Activated CD4-positive, alpha-beta memory T cell treated with anti-CD3 and anti-CD28 coated beads, Interleukin-2, amount 10 ng/mL, durations not matched to agents 7 days and 5 days (primary cell): ENCODE measurements at regions not wholly inside any gene's neighbourhood (a gene's known extent, or its start where the extent isn't known, plus 50 kb on each side); places are given as distances from the start of the nearest gene placed in this dataset.

Experiments used
- CTCF ChIA-PET: fragments of 350-600 bp; sonication (Branson Sonifier 250); formaldehyde crosslinking; loops from one replicate; lab custom pipeline; 2021; ENCODE audit warnings: antibody characterized with exemption, inconsistent platforms; lab: Charles Lee
- POLR2A ChIA-PET: fragments of 350-600 bp; sonication (Branson Sonifier 250); formaldehyde crosslinking; loops from one replicate; lab custom pipeline; 2021; ENCODE audit warnings: antibody characterized with exemption; lab: Charles Lee
- DNase-seq: peaks from one replicate; pipeline ENCODE4 v3.0.0-alpha.2; 2020
- H3K27ac Mint-ChIP-seq: one replicate; pipeline ENCODE4 v1.8.0; 2021; ENCODE audit warnings: mild to moderate bottlenecking, mixed read lengths
- H3K27me3 Mint-ChIP-seq: one replicate; pipeline ENCODE4 v1.8.0; 2021; ENCODE audit warnings: mixed read lengths
- H3K36me3 Mint-ChIP-seq: one replicate; pipeline ENCODE4 v1.8.0; 2021; ENCODE audit warnings: low read depth, mixed read lengths
- H3K4me1 Mint-ChIP-seq: one replicate; pipeline ENCODE4 v1.8.0; 2021; ENCODE audit warnings: mixed read lengths
- H3K4me3 Mint-ChIP-seq: one replicate; pipeline ENCODE4 v1.8.0; 2021; ENCODE audit warnings: mild to moderate bottlenecking, mixed read lengths
- H3K9me3 Mint-ChIP-seq: one replicate; pipeline ENCODE4 v1.8.0; 2021; ENCODE audit warnings: mixed read lengths

DNA sequence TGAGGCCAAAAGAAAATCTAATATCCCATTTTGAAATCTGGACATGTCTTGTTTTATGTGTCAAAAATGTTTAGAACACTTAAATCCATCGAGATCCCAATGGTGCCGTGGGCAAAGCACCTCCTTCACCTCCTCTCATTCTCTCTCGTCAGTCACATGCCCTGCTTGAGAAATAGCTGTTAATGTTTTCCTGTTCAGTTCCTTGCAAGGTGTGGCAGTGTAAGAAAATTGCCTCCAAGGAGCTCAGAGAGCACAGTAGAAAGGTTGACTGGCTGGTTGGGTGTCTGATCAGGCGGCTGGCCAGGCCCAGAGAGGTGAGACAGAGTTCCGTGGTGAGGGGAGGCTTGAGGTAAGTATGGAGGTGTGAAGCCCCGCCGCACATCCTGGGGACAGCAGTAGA is 210.2 kb downstream of the TSN start:
- Mint-ChIP-seq H3K27ac (no peak overlapping the region), H3K27me3 (peaks cover 21% of the 10 kb centered on the region), H3K4me3 (no peak overlapping the region), H3K4me1 (no peaks in the 10 kb centered on the region), H3K36me3 (no peaks in the 10 kb centered on the region), H3K9me3 (no peaks in the 10 kb centered on the region)
- ChIA-PET CTCF (no interaction called here), POLR2A (no interaction called here)
- no peak for DNase-seq

GRCh38 chr2:121966663-121967062 is 211.2 kb downstream of the TSN start:
- Mint-ChIP-seq H3K27ac (no peak overlapping the region), H3K9me3 (no peaks in the 10 kb centered on the region), H3K27me3 (peaks cover 21% of the 10 kb centered on the region), H3K36me3 (no peaks in the 10 kb centered on the region), H3K4me1 (no peaks in the 10 kb centered on the region), H3K4me3 (no peak overlapping the region)
- DNase-seq = no peak
- ChIA-PET POLR2A (no interaction called here), CTCF (no interaction called here)

DNA sequence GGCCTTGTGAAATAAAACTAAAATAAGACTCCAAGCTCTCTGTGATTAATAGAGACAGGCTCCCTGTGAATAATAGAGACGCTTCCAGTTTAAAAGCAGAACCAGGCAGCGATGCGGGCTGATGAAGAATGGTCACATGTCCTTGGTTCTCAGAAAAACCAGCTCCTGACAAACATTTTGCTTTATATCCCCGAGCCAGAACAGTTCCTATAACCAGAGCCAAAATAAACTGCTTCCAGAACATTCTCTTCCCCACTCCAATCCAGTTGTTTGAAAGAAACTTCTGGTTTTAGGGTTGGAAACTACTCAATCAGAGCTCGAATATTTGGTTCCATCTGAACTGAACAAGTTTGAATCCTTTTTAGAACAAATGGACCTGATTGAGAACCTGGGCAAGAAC is 213.7 kb downstream of the TSN start:
- ChIA-PET POLR2A (no interaction called here), CTCF (interaction anchor here (1.5 kb wide), 1 partner anchor 9 kb away, joined by 3 read pairs; no protein-coding TSS in a partner anchor)
- no peak for DNase-seq
- H3K9me3 Mint-ChIP-seq = no peaks in the 10 kb centered on the region
- H3K36me3 Mint-ChIP-seq = no peaks in the 10 kb centered on the region
- H3K4me1 Mint-ChIP-seq = no peaks in the 10 kb centered on the region
- H3K27me3 Mint-ChIP-seq = peaks cover 26% of the 10 kb centered on the region
- H3K4me3 Mint-ChIP-seq = no peak overlapping the region
- H3K27ac Mint-ChIP-seq = no peak overlapping the region

DNA sequence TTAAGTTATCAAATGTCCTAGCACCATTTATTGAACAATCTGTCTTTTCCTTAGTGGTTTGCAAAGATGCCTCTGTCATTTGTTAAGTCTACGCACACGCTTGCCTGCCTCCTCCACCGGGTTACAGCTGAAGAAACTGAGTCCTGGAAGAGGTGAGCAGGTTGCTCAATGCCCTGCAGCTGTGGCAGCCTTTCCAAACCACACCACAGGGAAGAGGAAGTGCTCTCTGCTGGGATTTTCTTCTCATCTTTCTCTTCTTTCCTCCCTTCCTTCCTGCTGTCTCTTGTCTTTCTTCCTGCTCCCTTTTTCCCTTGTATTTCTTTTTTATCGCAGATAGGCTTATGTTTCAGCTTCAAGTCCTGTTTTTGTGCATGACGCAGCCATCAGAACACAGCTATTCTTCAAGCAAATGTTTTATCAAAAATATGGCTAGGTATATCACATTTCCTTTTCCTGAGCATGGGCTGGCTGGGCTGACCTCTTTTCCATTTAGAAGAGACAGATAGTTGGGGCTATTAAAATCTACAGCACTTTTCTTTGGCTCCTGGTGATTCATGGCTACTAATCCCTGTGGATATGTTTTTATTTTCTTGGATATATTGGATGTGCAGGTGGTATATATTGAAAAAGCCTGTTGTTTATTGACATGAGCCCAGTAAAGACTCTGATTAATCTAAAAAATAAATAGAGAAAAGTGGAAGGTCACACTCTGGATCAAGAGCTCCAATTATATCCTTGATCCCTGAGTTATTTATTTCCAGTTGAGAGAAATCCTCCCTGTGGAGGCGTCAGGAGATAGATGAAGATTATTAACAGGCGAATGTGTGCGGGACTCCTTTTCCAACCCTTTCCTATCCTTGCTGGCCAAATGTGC is 214.6 kb downstream of the TSN start:
- Mint-ChIP-seq H3K9me3 (no peaks in the 10 kb centered on the region), H3K27me3 (peaks cover 26% of the 10 kb centered on the region), H3K36me3 (no peaks in the 10 kb centered on the region), H3K27ac (no peak overlapping the region), H3K4me3 (no peak overlapping the region), H3K4me1 (no peaks in the 10 kb centered on the region)
- CTCF ChIA-PET = interaction anchor here (1.5 kb wide), 1 partner anchor 8 kb away, joined by 3 read pairs; no protein-coding TSS in a partner anchor
- POLR2A ChIA-PET = no interaction called here
- no peak for DNase-seq

DNA sequence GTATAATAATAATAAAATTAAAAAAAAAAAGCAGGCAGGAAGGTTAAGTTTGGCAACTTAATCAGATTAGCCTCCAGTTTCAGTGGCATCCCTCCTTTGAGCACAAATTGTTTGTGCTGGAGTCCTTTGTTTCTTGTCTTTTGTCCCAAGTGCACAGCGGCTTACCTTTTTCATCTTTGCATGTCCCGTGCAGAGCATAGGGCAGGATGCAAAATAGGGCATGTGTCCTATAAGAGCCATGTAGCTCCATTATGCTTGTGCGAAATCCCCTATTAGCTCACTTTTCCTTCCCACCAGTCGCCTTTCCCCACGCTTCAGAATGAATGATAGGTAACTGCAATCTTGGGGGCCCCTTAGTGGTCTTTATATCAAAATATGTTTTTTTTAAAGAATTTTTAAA is 216.8 kb downstream of the TSN start:
- Mint-ChIP-seq H3K27ac (no peak overlapping the region), H3K4me3 (no peak overlapping the region), H3K36me3 (no peaks in the 10 kb centered on the region), H3K27me3 (peaks cover 26% of the 10 kb centered on the region), H3K4me1 (no peaks in the 10 kb centered on the region), H3K9me3 (no peaks in the 10 kb centered on the region)
- no peak for DNase-seq
- ChIA-PET CTCF (no interaction called here), POLR2A (no interaction called here)

DNA sequence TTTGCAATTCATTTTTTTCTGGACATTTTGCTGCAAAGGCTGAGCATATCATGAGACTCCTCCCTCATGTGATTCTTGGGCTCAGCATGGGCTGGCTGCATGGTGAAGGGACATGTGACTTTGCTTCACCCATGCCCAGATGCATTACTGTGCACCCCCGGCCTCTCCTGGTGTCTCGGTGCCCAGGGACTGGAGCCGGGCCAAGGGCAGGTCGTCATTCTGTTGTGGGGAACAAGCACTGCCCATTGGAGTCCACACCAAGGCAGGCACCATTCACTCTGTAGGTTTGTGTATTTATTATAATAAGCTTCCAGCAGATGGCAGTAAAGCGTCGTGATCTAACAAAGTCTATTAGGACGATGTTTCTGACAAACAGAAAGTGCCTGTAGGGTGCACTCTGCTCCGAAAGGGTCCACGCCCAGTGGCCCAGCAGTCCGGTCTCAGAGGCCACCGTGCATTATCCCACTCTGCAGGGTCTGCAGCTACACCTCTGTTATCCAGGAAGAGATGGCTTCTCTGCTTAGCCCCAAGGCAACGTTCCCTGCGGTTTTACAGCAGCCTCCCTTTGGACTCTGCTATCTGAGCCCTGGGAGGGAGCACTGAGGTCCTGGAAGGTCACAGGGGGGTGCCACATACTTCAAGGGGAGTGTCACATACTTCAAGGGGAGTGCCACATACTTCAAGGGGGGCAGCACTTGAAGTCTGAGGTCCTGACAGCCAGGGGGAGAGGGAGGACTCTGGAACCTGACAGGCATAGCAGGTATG is 219.6 kb downstream of the TSN start:
- Mint-ChIP-seq H3K27me3 (peaks cover 9% of the 10 kb centered on the region), H3K36me3 (no peaks in the 10 kb centered on the region), H3K9me3 (no peaks in the 10 kb centered on the region), H3K27ac (no peak overlapping the region), H3K4me3 (peak overlapping the region; percentile 16), H3K4me1 (no peaks in the 10 kb centered on the region)
- peak; percentile 40 for DNase-seq
- CTCF ChIA-PET = interaction anchor here (0.8 to 1.2 kb wide), 4 partner anchors 12 to 477 kb away, joined by 3 to 4 read pairs (median 4); no protein-coding TSS in a partner anchor
- POLR2A ChIA-PET = no interaction called here

DNA sequence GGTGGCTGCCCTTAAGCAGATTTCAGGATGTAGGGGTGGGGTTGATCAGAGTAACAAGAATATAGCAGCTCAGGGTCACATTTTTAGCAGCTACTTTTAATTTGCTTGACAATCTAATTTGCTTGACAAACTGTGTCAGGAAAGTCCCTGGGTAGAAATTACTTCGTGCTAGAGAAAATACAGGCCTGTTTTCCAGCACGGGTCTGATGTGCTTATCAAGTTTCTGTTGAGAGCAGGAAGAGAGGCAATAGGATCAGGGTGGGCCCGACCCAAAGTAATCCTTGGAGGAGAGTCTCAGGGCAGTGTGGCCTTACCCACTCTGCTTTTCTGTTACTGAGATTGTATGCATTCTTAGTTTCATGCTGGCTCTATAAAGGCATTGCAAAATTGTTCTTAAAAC is 221.5 kb downstream of the TSN start:
- Mint-ChIP-seq H3K27me3 (peaks cover 5% of the 10 kb centered on the region), H3K4me1 (no peaks in the 10 kb centered on the region), H3K9me3 (no peaks in the 10 kb centered on the region)

GRCh38 chr2:121977326-121977725 is 221.9 kb downstream of the TSN start:
- H3K4me3 Mint-ChIP-seq = no peak overlapping the region

More for the DNA sequence above, 221.5 kb downstream of the TSN start:
- H3K4me3 Mint-ChIP-seq = no peak overlapping the region
- POLR2A ChIA-PET = no interaction called here
- no peaks in the 10 kb centered on the region for H3K36me3 Mint-ChIP-seq
- CTCF ChIA-PET = no interaction called here
- no peak overlapping the region for H3K27ac Mint-ChIP-seq
- DNase-seq = no peak

GRCh38 chr2:121992700-121993099 is 237.2 kb downstream of the TSN start:
- Mint-ChIP-seq H3K27me3 (peaks cover 14% of the 10 kb centered on the region), H3K36me3 (no peaks in the 10 kb centered on the region), H3K4me3 (no peak overlapping the region), H3K9me3 (no peaks in the 10 kb centered on the region), H3K4me1 (no peaks in the 10 kb centered on the region), H3K27ac (no peak overlapping the region)
- no peak for DNase-seq
- ChIA-PET CTCF (no interaction called here), POLR2A (no interaction called here)

More at GRCh38 chr2:121977326-121977725, 221.9 kb downstream of the TSN start:
- Mint-ChIP-seq H3K27me3 (peaks cover 5% of the 10 kb centered on the region), H3K36me3 (no peaks in the 10 kb centered on the region), H3K4me1 (no peaks in the 10 kb centered on the region), H3K27ac (no peak overlapping the region), H3K9me3 (no peaks in the 10 kb centered on the region)
- POLR2A ChIA-PET = no interaction called here
- no peak for DNase-seq
- CTCF ChIA-PET = interaction anchor here (1.3 kb wide), 1 partner anchor 8 kb away, joined by 3 read pairs; no protein-coding TSS in a partner anchor

DNA sequence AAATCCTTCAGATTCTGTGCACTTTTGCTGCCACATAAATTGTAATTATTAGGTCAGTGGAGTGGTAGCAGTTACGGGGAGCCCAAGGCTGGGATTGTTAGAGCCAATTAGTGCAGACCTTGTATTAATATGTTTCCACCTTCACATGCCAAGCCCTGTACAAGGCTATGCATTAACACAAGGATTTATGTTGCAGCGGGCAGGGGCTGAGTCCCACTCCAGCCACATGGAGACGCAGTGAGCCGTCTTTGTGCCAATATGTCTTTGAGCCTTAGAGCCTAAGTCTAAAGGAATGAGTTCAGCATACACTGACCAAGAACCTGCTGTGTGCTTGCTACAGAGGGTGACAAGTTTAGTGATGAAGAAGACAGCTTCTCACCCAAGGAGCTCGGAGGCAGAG is 238.2 kb downstream of the TSN start:
- Mint-ChIP-seq H3K27ac (no peak overlapping the region), H3K36me3 (no peaks in the 10 kb centered on the region), H3K4me3 (no peak overlapping the region), H3K9me3 (no peaks in the 10 kb centered on the region), H3K27me3 (peaks cover 12% of the 10 kb centered on the region), H3K4me1 (no peaks in the 10 kb centered on the region)
- ChIA-PET CTCF (no interaction called here), POLR2A (no interaction called here)
- DNase-seq = no peak

DNA sequence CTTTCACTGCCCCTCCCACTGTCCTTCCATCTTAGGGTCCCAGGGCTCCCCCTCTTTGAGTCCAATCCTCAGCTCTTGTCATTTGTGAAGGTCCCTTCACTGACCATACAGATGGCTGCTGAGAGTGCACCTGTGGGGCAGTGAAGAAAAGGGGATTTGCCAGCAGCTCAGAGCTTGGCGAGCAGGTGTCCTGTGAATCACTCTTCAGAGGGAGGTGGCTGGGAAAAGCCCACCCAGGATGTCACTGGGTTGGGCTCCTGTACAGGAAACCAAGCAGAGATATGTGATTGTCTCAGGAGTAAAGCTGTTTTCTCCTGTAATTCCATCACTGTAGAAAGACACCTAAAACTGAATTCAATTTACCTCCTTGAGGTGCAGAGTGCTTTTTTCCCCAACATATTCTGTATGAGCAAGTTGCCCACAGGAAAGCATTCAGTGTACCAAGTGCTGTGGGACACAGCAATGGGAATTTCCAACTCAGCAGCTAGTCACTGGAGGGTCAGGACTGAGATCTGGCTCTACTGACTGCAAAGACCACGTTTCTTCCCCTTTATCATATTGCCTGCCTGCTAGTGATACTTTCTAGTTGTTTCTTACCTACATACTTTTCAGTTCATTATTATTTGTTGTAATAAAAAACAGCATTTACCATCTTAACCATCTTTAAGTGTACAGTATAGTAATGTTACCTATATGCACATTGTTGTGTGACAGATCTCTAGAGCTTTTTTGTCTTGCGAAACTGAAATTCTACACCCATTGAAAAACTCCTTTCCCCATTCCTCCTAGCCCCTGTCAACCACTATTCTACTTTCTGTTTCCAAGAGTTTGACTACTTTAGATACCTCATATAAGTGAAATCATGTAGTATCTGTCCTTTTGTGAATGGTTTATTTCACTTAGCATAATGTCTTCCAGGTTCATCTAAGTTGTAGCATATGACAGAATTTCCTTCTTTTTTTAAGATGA is 239.1 kb downstream of the TSN start:
- Mint-ChIP-seq H3K9me3 (no peaks in the 10 kb centered on the region), H3K27me3 (peaks cover 9% of the 10 kb centered on the region), H3K4me3 (no peak overlapping the region), H3K36me3 (no peaks in the 10 kb centered on the region), H3K4me1 (no peaks in the 10 kb centered on the region), H3K27ac (no peak overlapping the region)
- CTCF ChIA-PET = no interaction called here
- POLR2A ChIA-PET = no interaction called here
- DNase-seq = no peak

DNA sequence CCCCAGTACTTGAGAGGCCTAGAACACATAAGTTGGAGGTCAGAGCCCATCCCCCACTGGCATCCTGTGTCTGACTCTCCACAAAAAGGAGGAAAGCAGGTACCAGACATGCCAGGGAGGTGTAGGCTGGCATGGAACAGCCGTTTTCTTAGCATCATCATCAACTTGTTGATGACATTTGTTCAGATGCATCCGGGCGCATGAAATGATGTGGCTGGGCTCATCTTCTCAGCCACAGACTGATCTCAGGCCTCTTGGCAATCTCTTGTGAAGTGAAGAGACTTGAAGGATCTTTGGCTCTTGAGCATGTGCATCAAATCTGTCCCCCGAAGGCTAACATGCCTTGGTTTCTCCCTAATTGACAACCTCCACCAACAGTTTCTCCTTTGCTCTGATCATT is 243.3 kb downstream of the TSN start:
- DNase-seq = no peak

More for the DNA sequence above, 243.3 kb downstream of the TSN start:
- H3K4me1 Mint-ChIP-seq = no peaks in the 10 kb centered on the region
- ChIA-PET CTCF (no interaction called here), POLR2A (no interaction called here)
- no peaks in the 10 kb centered on the region for H3K36me3 Mint-ChIP-seq
- H3K4me3 Mint-ChIP-seq = no peak overlapping the region
- H3K27ac Mint-ChIP-seq = no peak overlapping the region
- H3K9me3 Mint-ChIP-seq = no peaks in the 10 kb centered on the region
- H3K27me3 Mint-ChIP-seq = peaks cover 4% of the 10 kb centered on the region
